Esophagus squamous epithelium (tissue), 5 donors: ENCODE measurements at regions not wholly inside any gene's neighbourhood (a gene's known extent, or its start where the extent isn't known, plus 50 kb on each side); places are given as distances from the start of the nearest gene placed in this dataset.

Source experiments
- DNase-seq: peaks from one replicate; lab custom pipeline; 2025; lab: John Stamatoyannopoulos, UW
- H3K27ac ChIP-seq, 4 donors: fragments of 200-600 bp; sonication (generic); one replicate each; pipeline ENCODE4 v1.5.1; 2016 to 2019; ENCODE audit warnings: mild to moderate bottlenecking in 1 of 4
- H3K27me3 ChIP-seq, 4 donors: fragments of 200-600 bp; sonication (generic); 1 replicate in 3 of 4; 2 replicates in 1 of 4; pipeline versions ENCODE4 v1.5.1 to v1.6.0; 2017 to 2021; ENCODE audit warnings: antibody characterized with exemption in 1 of 4
- H3K36me3 ChIP-seq, 3 donors: fragments of 200-600 bp; sonication (generic); one replicate each; pipeline ENCODE4 v1.5.1; 2016 to 2019
- H3K4me1 ChIP-seq, 3 donors: fragments of 200-600 bp; sonication (generic); one replicate each; pipeline ENCODE4 v1.5.1; 2017 to 2019
- H3K4me3 ChIP-seq, 4 donors: fragments of 200-600 bp; sonication (generic); 1 replicate in 3 of 4; 2 replicates in 1 of 4; pipeline ENCODE4 v1.5.1; 2016 to 2019; ENCODE audit warnings: mild to moderate bottlenecking in 2 of 4, moderate library complexity in 1 of 4
- H3K9me3 ChIP-seq, 3 donors: fragments of 200-600 bp; sonication (generic); one replicate each; pipeline ENCODE4 v1.5.1; 2016 to 2019
- CTCF ChIP-seq, 6 experiments: fragments of 450-650 bp in 4 of 6; fragments of 200-600 bp in 2 of 6; sonication (generic) in 2 of 6; IDR thresholded peaks; one replicate each; pipeline ENCODE4 v1.5.1; 2016 to 2019; ENCODE audit warnings: antibody characterized with exemption in 6 of 6, mild to moderate bottlenecking in 4 of 6, moderate library complexity in 4 of 6
- POLR2A ChIP-seq, 4 donors: fragments of 450-650 bp; IDR thresholded peaks; one replicate each; pipeline ENCODE4 v1.6.1; 2017; ENCODE audit warnings: antibody characterized with exemption in 4 of 4, mild to moderate bottlenecking in 4 of 4, moderate library complexity in 3 of 4
- WGBS, 2 donors: methylation state at CpG; one replicate each; pipeline ENCODE4 v1.1.5; 2018; 5-methylcytosine and 5-hydroxymethylcytosine counted together
- intact Hi-C: fragments of 100-400 bp; cut with DNase I; formaldehyde crosslinking; loops from one replicate; pipeline ENCODE4 v1.15.0; 2022
- donor health status: DM: yes; HTN: yes; CAD: no.

- Histone ChIP-seq H3K36me3 (no peaks in the 10 kb centered on the region), H3K4me3 (no peak overlapping the region), H3K4me1 (peaks cover 0 to 6% (median 3%) of the 10 kb centered on the region in 3 donors), H3K27me3 (no peaks in the 10 kb centered on the region), H3K27ac (no peak overlapping the region), H3K9me3 (no peaks in the 10 kb centered on the region)
- TF ChIP-seq POLR2A (IDR thresholded peaks at IDR 0.05), result no peak
- TF ChIP-seq CTCF (IDR thresholded peaks at IDR 0.05), result no peak
- intact Hi-C loops, result no loop called here
- DNase-seq, result no peak
- WGBS, 2 donors, result 73 to 82% methylated on average over 6 of the region's 6 CpGs
These were observed 230.1 kb downstream of the MIAT start for GRCh38 chr22:26887456-26887855.

- 51 to 55% methylated on average over 4 of the region's 4 CpGs for WGBS, 2 donors
- Histone ChIP-seq H3K27me3 (no peaks in the 10 kb centered on the region), H3K27ac (no peak overlapping the region), H3K9me3 (no peaks in the 10 kb centered on the region), H3K36me3 (no peaks in the 10 kb centered on the region), H3K4me3 (no peak overlapping the region), H3K4me1 (peaks cover 0 to 10% (median 7%) of the 10 kb centered on the region in 3 donors)
- TF ChIP-seq POLR2A (IDR thresholded peaks at IDR 0.05) (no peak), CTCF (IDR thresholded peaks at IDR 0.05) (no peak)
- intact Hi-C loops, result no loop called here
- no peak for DNase-seq
These were observed 230.5 kb downstream of the MIAT start for GRCh38 chr22:26887916-26888315.

- no peak overlapping the region for H3K4me3 ChIP-seq
- TF ChIP-seq POLR2A (IDR thresholded peaks at IDR 0.05) (no peak), CTCF (IDR thresholded peaks at IDR 0.05) (no peak)
- 78 to 83% methylated on average over 7 to 8 of the region's 8 CpGs for WGBS, 2 donors
- H3K27ac ChIP-seq, result no peak overlapping the region
- no peaks in the 10 kb centered on the region for H3K9me3 ChIP-seq
- no peak for DNase-seq
- H3K36me3 ChIP-seq, result no peaks in the 10 kb centered on the region
- H3K4me1 ChIP-seq, result peaks cover 0 to 20% (median 13%) of the 10 kb centered on the region in 3 donors
- H3K27me3 ChIP-seq, result no peaks in the 10 kb centered on the region
- intact Hi-C loops, result no loop called here
These were observed 231.5 kb downstream of the MIAT start for GRCh38 chr22:26888887-26889286.

GRCh38 chr22:26889802-26890201 lies 232.4 kb downstream of the MIAT start:
- 80 to 88% methylated on average over 7 of the region's 7 CpGs for WGBS, 2 donors
- intact Hi-C loops, result no loop called here
- Histone ChIP-seq H3K4me3 (no peak overlapping the region), H3K36me3 (no peaks in the 10 kb centered on the region), H3K27me3 (no peaks in the 10 kb centered on the region), H3K9me3 (no peaks in the 10 kb centered on the region), H3K27ac (no peak overlapping the region), H3K4me1 (peaks cover 0 to 29% (median 19%) of the 10 kb centered on the region in 3 donors)
- no peak for TF ChIP-seq POLR2A (IDR thresholded peaks at IDR 0.05)
- TF ChIP-seq CTCF (IDR thresholded peaks at IDR 0.05), result no peak
- DNase-seq, result no peak

- no peaks in the 10 kb centered on the region for H3K9me3 ChIP-seq
- H3K36me3 ChIP-seq, result no peaks in the 10 kb centered on the region
- no peak for DNase-seq
- intact Hi-C loops, result no loop called here
- H3K27me3 ChIP-seq, result no peaks in the 10 kb centered on the region
- 62 to 68% methylated on average over 5 of the region's 5 CpGs for WGBS, 2 donors
- no peak overlapping the region for H3K4me3 ChIP-seq
- peaks cover 0 to 40% (median 19%) of the 10 kb centered on the region in 3 donors for H3K4me1 ChIP-seq
- TF ChIP-seq POLR2A (IDR thresholded peaks at IDR 0.05) (no peak), CTCF (IDR thresholded peaks at IDR 0.05) (no peak)
- no peak overlapping the region for H3K27ac ChIP-seq
These were observed 233.5 kb downstream of the MIAT start for GRCh38 chr22:26890870-26891269.
